HG03521 (cell line): ENCODE measurements at regions not wholly inside any gene's neighbourhood (a gene's known extent, or its start where the extent isn't known, plus 50 kb on each side); places are given as distances from the start of the nearest gene placed in this dataset.
"Not testable (repeated sequence)": the region's sequence is repeated elsewhere in the genome, so short reads cannot be mapped to it uniquely, and the experiment has no call there.

ENCODE experiments used
- ATAC-seq: cut with Tn5 transposase; IDR thresholded peaks from one replicate; pipeline ENCODE4 v1.9.1; 2021; ENCODE audit warnings: mild to moderate bottlenecking, moderate library complexity; ENCODE audit not compliant: unreplicated experiment

DNA sequence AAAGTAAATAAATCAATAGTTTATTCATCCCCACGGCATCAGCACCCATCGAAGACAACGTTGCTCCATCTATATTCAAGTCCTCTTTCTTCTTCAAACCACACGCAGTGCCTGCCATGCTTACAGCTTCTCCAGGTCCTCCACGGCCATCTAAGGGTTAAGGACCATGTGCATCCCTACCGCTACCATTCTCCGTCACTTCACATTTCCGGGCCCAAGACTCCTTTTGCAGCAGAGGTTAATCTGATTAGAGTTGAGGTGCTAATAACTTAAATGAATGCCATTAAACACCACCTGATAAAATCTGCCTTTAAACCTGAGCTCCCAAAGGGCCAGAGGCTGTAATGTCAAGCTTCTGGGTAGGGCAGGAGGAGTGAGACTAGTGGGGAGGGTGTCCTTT, 79.7 kb upstream of the CCND2 start:
- no peak for ATAC-seq

DNA sequence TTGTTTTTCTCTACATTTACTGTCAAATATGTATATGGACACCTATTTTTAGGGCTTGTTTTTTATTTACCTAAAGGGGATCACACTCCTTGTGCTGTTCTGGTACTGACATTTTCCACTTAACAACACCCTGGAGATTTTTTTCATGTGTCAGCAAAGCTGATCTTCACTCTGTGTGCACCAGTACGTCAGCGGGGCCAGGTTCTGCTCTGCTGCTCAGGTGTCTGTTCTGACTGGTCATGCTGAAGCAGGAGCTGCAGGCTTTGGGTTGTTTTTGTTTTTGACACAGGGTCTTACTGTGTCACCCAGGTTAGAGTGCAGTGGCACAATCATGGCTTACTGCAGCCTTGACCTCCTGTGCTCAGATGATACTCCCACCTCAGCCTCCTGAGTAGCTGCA, 81.9 kb upstream of the CCND2 start:
- ATAC-seq = no peak

DNA sequence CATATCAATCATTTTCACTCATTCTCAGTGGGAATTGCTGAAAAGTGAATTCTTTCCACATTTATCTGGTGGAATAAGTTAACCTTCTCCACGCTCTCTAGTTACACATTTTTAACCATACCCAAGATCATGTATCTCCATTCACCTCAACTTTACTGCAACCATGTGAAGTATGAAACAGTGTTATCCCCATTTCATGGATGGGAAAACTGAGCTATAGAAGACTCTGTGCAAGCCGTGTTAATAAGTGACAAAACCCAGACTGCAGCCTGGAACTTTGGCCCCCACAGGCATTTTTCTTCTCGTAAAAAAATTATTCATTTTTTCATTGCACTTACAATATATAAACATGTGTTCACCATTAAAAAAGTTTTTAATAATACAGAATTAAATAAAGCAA, 82.4 kb upstream of the CCND2 start:
- no peak for ATAC-seq

DNA sequence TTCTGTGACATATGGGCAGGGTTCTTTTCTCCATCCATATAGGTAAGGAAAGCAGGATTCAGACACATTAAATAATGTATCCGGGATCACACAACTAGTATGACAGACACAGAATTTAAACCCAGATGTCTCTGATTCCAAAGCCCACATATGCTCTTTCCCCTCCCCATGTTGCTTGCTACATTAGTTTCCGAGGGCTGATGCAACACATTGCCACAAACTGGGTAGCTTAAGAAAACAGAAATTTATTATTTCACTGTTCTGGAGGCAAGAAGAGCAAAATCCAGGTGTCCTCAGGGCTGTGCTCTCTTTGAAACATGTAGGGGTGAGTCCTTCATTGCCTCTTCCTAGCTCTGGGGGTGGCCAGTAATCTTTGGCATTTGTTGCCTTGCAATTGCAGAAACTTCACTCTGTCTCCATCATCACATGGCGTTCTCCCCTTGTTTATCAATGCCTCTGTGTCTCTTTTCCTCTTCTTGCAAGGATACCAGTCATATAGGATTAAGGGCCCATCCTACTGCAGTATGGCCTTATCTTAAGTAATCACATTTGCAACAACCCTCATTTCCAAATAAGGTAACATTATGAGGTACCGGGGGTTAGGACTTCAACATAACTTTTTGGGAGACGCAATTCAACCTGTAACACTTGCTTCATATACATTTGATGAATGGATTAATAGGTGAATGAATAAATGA, 83.0 kb upstream of the CCND2 start:
- ATAC-seq = no peak

DNA sequence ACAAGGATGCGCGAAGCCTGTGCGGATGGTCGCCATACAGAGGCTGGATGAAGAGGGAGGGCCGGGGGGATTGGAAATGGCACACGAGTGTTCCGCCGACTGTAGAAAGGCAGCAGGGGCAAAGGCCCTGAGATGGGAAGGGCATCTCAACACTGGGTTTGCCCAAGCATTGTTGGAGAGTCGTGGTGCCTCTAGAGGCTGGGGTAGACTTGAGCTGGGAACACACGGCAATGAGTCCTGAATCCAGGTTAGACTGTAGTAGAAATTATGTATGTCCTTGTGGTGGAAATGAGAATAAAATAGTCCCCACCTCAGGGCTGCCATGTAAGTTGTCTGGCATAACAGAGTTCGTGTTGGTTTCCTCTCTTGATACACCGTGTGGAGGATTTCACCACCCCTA, 83.8 kb upstream of the CCND2 start:
- no peak for ATAC-seq

DNA sequence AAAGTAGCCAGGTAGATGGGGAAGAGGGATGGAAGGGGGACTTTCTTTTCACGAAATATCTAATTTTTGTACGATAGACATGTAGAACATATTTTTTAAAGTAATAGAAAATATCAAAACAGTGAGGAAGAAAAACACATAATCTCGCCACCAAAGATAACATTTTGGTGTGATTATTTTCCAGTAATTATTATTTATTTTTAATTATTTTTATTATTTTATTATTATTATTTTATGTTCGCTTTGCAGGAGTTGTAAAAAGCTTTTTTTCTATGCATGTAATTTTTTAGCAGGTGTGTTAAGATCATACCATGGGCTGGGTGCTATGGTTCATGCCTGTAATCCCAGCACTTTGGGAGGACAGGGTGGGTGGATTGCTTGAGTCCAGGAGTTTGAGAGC, 85.6 kb upstream of the CCND2 start:
- no peak for ATAC-seq

DNA sequence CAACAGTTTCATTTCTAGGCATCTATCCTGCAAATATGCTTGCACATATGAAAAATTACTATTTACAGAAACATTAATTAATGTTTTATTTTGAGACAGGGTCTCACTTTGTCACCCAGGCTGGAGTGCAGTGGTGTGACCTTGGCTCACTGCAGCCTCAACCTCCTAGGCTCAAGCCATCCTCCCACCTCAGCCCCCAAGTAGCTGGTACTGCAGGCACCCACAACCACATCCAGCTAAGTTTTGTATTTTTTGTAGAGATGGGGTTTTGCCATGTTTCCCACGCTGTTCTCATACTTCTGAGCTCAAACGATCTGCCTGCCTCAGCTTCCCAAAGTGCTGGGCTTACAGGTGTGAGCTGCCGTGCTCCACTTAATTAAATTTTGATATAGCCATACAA, 86.2 kb upstream of the CCND2 start:
- ATAC-seq = not testable (repeated sequence)

DNA sequence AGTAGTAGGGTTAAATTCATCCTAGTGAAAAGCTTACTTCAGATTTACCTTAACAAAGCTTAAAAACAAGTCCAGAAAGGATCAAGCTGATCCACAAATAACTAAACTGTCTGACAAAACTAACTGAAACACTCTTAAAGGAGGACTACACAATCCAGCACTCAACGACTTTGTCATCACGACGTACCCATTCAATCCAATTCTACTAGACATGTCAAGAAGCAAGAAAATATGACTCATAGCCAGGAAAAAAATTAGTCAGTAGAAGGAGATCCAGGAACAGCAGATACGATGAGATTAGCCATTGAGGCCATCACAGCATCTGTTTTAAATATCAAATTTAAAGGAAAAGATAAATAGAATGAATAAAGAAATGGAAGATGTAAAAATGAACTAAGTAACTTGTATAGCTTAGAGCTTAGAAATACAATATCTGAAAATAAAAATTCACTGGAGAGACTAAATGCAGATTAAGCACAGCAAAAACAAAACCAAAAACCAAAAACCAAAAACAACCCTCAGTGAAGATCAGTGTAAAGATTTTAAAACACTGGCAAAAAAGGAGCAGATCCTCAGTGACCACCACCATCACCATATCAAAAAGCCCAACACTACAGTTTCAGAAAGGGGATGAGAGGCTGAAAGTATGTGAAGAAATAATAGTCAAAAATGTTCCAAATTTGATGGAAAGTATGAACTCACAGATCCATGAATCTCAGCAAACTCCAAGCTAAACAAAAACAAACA, 95.0 kb upstream of the CCND2 start:
- no peak for ATAC-seq

DNA sequence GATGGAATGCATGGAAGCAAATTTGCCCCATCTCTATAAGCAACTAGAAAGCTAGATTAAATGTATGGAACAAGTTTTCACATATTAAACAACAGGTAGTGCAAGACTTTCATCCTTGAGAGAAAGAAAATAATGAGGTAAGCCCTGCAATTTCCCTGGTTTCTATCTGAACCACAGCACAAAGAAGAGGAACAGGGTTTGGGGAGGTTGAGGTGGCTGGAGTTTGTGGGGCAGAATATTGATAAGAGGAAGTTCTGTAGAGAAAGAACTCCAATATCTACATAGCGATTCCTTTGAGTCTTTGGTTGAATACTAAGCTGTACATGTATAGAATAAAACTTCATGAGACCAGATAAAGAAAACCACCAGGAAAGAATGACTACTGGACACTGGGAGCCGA, 96.3 kb upstream of the CCND2 start:
- no peak for ATAC-seq

DNA sequence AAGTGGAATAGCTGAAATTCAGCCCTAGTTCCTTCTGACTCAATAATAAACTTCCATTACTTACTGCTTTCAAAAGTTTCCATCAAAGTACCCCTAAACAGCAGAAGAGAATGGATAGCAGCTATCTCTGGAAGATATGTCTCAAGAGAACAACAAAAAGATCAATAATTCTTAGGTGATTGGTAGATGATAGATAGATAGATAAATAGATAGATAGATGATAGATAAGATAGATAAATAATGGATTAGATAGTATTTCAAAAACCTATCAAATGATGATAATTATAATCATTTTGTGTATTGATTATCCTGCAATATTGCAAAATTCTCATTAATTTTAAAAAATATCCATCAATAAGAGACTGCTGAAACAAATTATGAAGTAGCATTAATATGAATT, 97.4 kb upstream of the CCND2 start:
- ATAC-seq = no peak

DNA sequence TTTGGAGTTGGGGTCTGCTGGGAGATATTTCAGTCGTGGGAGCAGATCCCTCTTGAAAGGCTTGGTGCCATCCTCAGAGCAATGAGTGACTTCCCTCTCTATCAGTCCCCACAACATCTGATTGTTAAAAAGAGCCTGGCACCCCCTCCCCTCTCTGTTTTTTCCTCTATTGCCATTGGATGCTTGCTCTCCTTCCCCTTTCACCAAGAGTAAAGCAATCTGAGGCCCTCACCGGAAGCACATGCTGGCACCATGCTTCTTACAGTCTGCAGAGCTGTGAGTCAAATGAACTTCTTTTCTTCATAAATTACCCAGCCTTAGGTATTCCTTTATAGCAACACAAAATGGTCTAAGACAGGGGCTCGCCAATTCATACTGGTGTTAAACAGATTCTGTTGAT, 99.1 kb upstream of the CCND2 start:
- no peak for ATAC-seq

DNA sequence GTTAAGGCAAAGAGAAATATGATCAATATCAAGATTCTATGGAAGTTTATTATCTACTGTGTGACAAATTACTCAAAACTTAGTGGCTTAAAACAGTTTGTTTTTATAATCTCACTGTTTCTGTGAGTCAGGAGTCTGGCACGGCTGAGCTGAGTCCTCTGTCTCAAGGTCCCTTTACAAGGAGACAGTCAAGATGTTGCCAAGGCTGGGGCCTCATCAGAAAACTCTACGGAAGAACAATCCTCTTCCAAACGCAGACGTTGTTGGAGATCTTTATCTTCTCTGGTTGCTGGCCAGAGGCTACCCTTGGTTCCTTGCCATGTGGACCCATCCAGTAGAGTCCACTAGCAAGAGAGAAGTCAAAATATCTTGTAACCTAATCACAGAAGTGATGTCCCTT, 100.6 kb upstream of the CCND2 start:
- no peak for ATAC-seq

DNA sequence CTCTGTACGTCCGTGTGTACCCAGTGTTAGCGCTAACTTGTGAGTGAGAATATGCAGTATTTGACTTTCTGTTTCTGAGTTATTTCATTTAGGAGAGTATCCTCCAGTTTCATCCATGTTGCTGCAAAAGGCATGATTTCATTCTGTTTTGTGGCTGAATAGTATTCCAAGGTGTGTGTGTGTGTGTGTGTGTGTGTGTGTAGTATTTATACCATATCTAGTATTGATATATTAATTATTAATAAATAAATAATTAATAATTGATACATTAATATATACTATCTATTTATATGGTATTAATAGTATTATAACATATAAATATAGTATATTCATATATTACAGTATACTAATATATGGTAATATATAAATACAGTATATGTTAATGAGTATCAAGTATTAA, 101.8 kb upstream of the CCND2 start:
- ATAC-seq = no peak

DNA sequence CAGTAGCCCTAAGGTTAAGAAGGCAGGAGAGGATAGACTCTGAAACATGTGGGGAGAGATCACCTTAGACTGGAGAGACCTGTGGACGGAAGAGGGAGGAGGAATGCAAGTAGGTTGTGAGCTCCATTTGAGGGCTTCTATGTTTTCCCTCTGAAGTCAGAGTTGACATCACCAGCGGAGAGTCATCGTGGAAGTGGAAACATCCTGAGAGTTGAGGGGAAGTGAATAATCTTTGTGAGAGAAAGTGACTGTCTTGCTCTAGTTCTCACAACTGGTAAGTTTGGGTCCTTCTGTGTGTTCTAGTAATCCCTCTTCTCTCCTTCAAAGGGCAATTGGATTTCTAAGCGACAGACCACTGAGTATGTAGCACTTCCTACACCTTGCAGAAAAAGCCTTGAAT, 103.6 kb upstream of the CCND2 start:
- ATAC-seq = no peak

DNA sequence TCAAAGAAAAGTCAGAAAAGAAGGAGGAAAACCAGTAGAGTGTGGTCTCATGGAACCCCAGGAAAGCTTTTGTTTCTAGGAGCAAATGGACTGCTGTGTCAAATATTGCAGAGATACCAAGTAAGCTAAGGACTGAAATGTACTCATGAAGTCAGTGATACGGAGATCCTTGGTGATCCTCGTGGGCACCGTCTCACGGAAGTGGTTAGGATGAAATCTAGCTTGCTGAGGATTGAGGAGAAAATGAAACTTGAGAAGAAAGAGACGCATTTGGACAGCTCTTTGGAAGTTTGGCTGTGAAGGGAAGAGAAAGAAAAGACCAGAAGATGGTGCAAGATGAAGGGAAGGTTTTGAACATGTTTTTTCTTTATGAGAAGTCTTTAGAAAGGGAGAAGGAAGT, 104.0 kb upstream of the CCND2 start:
- ATAC-seq = no peak

DNA sequence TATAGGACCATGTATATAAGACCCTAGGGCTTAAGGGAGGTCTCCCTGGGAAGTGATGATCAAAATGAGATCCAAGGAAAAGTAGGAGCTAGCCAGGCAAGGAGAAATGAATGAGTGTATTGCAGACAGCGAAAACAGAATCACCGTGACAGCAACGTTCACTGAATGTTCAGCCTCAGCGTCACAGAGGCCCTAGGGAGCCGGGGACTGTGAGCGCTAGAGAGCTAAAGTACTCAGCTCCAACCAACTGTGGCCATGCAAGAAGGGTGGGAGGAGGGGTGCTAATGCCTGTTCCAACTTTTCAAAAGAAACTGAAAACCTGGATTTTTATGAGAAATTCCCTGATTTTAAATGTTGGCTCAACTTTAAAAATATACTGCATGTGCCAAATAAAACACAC, 105.5 kb upstream of the CCND2 start:
- no peak for ATAC-seq

DNA sequence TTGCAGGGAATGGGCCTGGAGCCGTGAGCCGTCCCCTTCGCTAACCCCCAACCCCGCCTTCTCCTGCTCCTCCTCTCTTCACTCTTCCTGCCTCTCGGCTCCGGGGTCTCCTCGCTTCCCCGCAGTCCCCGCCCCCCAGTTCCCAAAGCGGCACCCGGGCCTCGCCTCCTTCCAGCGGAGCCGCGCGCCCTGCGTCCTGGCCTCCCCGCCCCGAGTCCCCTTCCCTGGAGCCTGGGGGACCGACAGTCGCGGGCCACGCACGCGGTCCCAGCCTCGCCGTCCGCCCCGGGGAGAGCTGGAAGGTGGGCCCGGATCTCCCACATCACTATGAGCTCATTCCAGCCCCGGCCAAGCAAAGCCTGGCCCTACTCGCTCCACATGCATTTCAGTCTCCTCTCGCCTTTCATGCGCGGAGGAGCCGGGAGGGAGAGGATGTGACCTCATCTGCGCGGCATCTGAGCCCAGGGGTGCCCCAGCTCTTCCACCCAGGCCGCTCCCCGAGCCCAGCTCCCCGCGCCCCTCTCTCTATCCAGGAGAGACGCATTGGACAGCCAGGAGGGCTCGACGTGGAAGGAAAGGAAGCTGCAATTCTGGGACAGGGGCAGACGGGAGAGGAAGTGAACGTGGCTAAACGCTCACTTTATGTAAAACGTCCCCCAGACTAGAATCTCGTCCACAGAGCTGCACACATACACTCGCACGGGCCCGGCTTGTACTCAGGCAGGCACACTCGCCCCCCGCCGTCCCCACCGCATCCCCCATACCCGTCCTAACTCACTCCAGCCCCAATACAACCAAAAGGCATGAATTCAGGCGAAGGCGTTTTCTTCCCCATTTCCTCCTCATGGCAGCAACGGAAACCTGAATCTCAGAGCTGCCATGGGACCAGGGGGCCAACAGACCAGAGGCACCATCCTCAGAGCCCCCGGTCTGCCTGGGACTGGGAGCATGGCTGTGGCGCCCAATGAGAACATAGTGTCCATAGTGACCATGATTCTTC, 108.7 kb upstream of the CCND2 start:
- no peak for ATAC-seq

DNA sequence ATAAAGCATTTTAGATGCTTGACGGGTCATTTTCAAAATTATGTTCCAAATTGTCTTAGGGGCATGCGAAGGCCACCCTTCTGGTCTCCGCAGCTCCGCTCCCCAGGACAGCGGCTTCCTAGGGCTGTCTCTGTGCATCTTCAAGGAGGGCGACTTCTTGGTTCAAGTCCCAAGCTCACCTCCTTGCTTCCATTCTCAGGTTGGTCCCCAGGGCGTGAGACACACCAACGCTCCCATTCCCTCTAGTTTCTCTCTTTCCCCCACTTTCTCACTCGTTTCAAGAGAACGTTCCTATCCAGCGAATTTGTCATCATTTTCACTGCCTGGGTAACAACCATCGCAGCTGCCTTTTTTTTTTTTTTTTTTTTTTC, 109.4 kb upstream of the CCND2 start:
- ATAC-seq = no peak

DNA sequence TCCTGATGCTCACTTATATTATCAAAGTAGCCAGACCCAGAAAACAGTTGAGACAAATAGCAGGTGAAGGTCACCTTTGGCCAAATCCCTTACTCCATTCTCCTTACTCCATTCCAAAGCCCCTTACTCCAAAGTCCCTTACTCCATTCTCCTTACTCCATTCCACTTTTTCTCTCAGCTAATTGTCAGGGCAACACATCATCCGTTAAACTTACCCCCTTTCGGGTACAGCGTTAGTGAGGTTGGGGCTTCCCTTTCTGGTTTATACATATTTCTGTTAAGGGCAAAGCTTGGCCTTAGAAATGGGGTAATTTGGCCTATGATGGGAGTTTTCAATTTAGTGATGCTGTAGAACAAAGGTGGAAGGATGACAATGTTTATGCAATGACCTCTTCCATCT, 111.8 kb upstream of the CCND2 start:
- ATAC-seq = no peak

DNA sequence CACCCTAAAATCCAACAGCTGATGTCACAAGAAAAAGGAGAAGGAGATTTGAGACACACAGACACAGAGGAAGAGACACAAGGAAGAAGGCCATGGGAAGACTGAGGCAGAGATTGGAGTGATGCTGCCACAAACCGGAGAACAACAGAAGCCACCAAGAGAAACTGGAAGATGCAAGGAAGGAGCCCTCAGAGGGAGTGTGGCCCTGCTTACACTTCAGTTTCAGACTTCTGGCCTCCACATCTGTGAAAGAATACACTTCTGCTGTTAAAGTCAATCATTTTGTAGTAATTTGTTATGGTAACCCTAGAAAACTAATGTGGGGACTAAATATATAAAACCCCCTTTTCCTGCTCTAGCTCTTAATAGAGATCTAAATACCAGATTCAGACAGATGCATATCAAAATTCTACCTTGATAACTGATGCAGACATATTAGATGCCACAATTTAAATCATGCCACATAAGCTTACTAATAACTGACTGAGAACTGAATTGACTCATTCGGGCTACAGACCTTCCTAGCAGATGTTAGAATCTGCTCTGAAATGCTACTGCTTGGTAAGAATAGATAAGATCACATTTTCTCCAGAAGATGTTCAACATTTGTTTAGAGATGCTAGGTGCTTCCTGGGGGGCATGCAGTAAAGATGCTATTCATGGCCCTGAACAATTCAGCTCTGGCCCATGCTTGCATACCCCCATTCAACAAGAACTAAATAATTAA, 113.1 kb upstream of the CCND2 start:
- ATAC-seq = no peak

DNA sequence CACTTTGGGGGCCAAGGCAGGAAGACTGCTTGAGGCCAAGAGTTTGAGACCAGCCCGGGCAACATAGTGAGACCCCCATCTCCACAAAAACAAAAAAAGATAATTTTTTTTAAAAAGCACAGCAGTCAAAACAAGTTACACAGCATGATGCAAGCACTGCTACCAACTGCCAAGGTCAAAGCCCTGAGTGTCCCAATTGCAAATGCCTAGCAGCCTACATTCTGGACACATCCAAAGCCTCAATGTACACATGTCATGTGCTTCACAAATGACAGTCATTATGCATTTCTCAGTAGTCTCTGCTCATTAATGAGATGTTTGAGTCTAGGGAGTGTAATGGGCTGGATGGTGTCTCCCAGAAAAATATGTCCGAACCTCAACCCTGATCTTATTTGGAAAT, 113.7 kb upstream of the CCND2 start:
- ATAC-seq = no peak
